ENCODE measurements at regions not wholly inside any gene's neighbourhood (a gene's known extent, or its start where the extent isn't known, plus 50 kb on each side); places are given as distances from the start of the nearest gene placed in this dataset.
"Not testable (repeated sequence)": the region's sequence is repeated elsewhere in the genome, so short reads cannot be mapped to it uniquely, and the experiment has no call there.

GRCh38 chr13:62371737-62372136 lies 956.1 kb upstream of the PCDH20 start:
- DNase-seq (ENCODE audit: low read depth, low spot score) = no peak
- H3K36me3 ChIP-seq (ENCODE audit: control insufficient read depth, insufficient read depth, low read length) = no peaks in the 10 kb centered on the region
- no peak overlapping the region for H3K4me3 ChIP-seq (ENCODE audit: low read length)
- no peak overlapping the region for H3K27ac ChIP-seq (ENCODE audit: low read length)
- no peaks in the 10 kb centered on the region for H3K4me1 ChIP-seq (ENCODE audit: control insufficient read depth, insufficient read depth, low read length)
- no peaks in the 10 kb centered on the region for H3K27me3 ChIP-seq (ENCODE audit: control insufficient read depth, insufficient read depth, low read length)
- no peaks in the 10 kb centered on the region for H3K9me3 ChIP-seq (ENCODE audit: control insufficient read depth, insufficient read depth, low read length)
- no CpG with 5 or more reads among the region's 2 CpGs for WGBS (ENCODE audit: insufficient coverage, insufficient read length)

- not testable (repeated sequence) for H3K9me3 ChIP-seq (ENCODE audit: control insufficient read depth, insufficient read depth, low read length); H3K27me3 ChIP-seq (ENCODE audit: control insufficient read depth, insufficient read depth, low read length); H3K27ac ChIP-seq (ENCODE audit: low read length); H3K4me1 ChIP-seq (ENCODE audit: control insufficient read depth, insufficient read depth, low read length); H3K36me3 ChIP-seq (ENCODE audit: control insufficient read depth, insufficient read depth, low read length); DNase-seq (ENCODE audit: low read depth, low spot score); H3K4me3 ChIP-seq (ENCODE audit: low read length)
- WGBS (ENCODE audit: insufficient coverage, insufficient read length) = no CpG with 5 or more reads among the region's 3 CpGs
Observed at GRCh38 chr13:62367971-62368370, 952.3 kb upstream of the PCDH20 start.

- DNase-seq (ENCODE audit: low read depth, low spot score) = no peak
- Histone ChIP-seq H3K9me3 (ENCODE audit: control insufficient read depth, insufficient read depth, low read length) (no peaks in the 10 kb centered on the region), H3K27me3 (ENCODE audit: control insufficient read depth, insufficient read depth, low read length) (no peaks in the 10 kb centered on the region), H3K4me1 (ENCODE audit: control insufficient read depth, insufficient read depth, low read length) (no peaks in the 10 kb centered on the region), H3K36me3 (ENCODE audit: control insufficient read depth, insufficient read depth, low read length) (no peaks in the 10 kb centered on the region), H3K27ac (ENCODE audit: low read length) (no peak overlapping the region), H3K4me3 (ENCODE audit: low read length) (no peak overlapping the region)
Observed at GRCh38 chr13:62360609-62361008, 945.0 kb upstream of the PCDH20 start.

- Histone ChIP-seq H3K4me1 (ENCODE audit: control insufficient read depth, insufficient read depth, low read length) (no peaks in the 10 kb centered on the region), H3K4me3 (ENCODE audit: low read length) (no peak overlapping the region), H3K27me3 (ENCODE audit: control insufficient read depth, insufficient read depth, low read length) (no peaks in the 10 kb centered on the region), H3K9me3 (ENCODE audit: control insufficient read depth, insufficient read depth, low read length) (no peaks in the 10 kb centered on the region), H3K36me3 (ENCODE audit: control insufficient read depth, insufficient read depth, low read length) (no peaks in the 10 kb centered on the region), H3K27ac (ENCODE audit: low read length) (no peak overlapping the region)
- no peak for DNase-seq (ENCODE audit: low read depth, low spot score)
Observed at GRCh38 chr13:62358646-62358932, 942.9 kb upstream of the PCDH20 start.

- Histone ChIP-seq H3K4me3 (ENCODE audit: low read length) (no peak overlapping the region), H3K36me3 (ENCODE audit: control insufficient read depth, insufficient read depth, low read length) (no peaks in the 10 kb centered on the region), H3K27ac (ENCODE audit: low read length) (no peak overlapping the region), H3K9me3 (ENCODE audit: control insufficient read depth, insufficient read depth, low read length) (no peaks in the 10 kb centered on the region), H3K27me3 (ENCODE audit: control insufficient read depth, insufficient read depth, low read length) (no peaks in the 10 kb centered on the region), H3K4me1 (ENCODE audit: control insufficient read depth, insufficient read depth, low read length) (no peaks in the 10 kb centered on the region)
- WGBS (ENCODE audit: insufficient coverage, insufficient read length) = no CpG with 5 or more reads among the region's 2 CpGs
- DNase-seq (ENCODE audit: low read depth, low spot score) = peak; percentile 70
Observed at GRCh38 chr13:62357887-62358645, 942.4 kb upstream of the PCDH20 start.

- WGBS (ENCODE audit: insufficient coverage, insufficient read length) = no CpG with 5 or more reads among the region's 1 CpG
- no peak overlapping the region for H3K27ac ChIP-seq (ENCODE audit: low read length)
- H3K36me3 ChIP-seq (ENCODE audit: control insufficient read depth, insufficient read depth, low read length) = no peaks in the 10 kb centered on the region
- DNase-seq (ENCODE audit: low read depth, low spot score) = no peak
- no peaks in the 10 kb centered on the region for H3K4me1 ChIP-seq (ENCODE audit: control insufficient read depth, insufficient read depth, low read length)
- no peaks in the 10 kb centered on the region for H3K9me3 ChIP-seq (ENCODE audit: control insufficient read depth, insufficient read depth, low read length)
- no peak overlapping the region for H3K4me3 ChIP-seq (ENCODE audit: low read length)
- no peaks in the 10 kb centered on the region for H3K27me3 ChIP-seq (ENCODE audit: control insufficient read depth, insufficient read depth, low read length)
Observed at GRCh38 chr13:62356977-62357376, 941.3 kb upstream of the PCDH20 start.

GRCh38 chr13:62337109-62337880 lies 921.6 kb upstream of the PCDH20 start:
- H3K27me3 ChIP-seq (ENCODE audit: control insufficient read depth, insufficient read depth, low read length) = no peaks in the 10 kb centered on the region
- H3K27ac ChIP-seq (ENCODE audit: low read length) = no peak overlapping the region
- DNase-seq (ENCODE audit: low read depth, low spot score) = no peak
- no peak overlapping the region for H3K4me3 ChIP-seq (ENCODE audit: low read length)
- no CpG with 5 or more reads among the region's 2 CpGs for WGBS (ENCODE audit: insufficient coverage, insufficient read length)
- no peaks in the 10 kb centered on the region for H3K4me1 ChIP-seq (ENCODE audit: control insufficient read depth, insufficient read depth, low read length)
- H3K36me3 ChIP-seq (ENCODE audit: control insufficient read depth, insufficient read depth, low read length) = no peaks in the 10 kb centered on the region
- H3K9me3 ChIP-seq (ENCODE audit: control insufficient read depth, insufficient read depth, low read length) = no peaks in the 10 kb centered on the region

- DNase-seq (ENCODE audit: low read depth, low spot score) = no peak
- no CpG with 5 or more reads among the region's 1 CpG for WGBS (ENCODE audit: insufficient coverage, insufficient read length)
- no peaks in the 10 kb centered on the region for H3K9me3 ChIP-seq (ENCODE audit: control insufficient read depth, insufficient read depth, low read length)
Observed at GRCh38 chr13:62336507-62336906, 920.9 kb upstream of the PCDH20 start.

GRCh38 chr13:62333466-62333865 lies 917.8 kb upstream of the PCDH20 start:
- no peak for DNase-seq (ENCODE audit: low read depth, low spot score)
- H3K36me3 ChIP-seq (ENCODE audit: control insufficient read depth, insufficient read depth, low read length) = no peaks in the 10 kb centered on the region
- no peaks in the 10 kb centered on the region for H3K27me3 ChIP-seq (ENCODE audit: control insufficient read depth, insufficient read depth, low read length)
- no peak overlapping the region for H3K4me3 ChIP-seq (ENCODE audit: low read length)
- H3K9me3 ChIP-seq (ENCODE audit: control insufficient read depth, insufficient read depth, low read length) = no peaks in the 10 kb centered on the region
- no CpG with 5 or more reads among the region's 15 CpGs for WGBS (ENCODE audit: insufficient coverage, insufficient read length)
- no peaks in the 10 kb centered on the region for H3K4me1 ChIP-seq (ENCODE audit: control insufficient read depth, insufficient read depth, low read length)
- H3K27ac ChIP-seq (ENCODE audit: low read length) = no peak overlapping the region

More at GRCh38 chr13:62336507-62336906, 920.9 kb upstream of the PCDH20 start:
- Histone ChIP-seq H3K4me1 (ENCODE audit: control insufficient read depth, insufficient read depth, low read length) (no peaks in the 10 kb centered on the region), H3K4me3 (ENCODE audit: low read length) (no peak overlapping the region), H3K36me3 (ENCODE audit: control insufficient read depth, insufficient read depth, low read length) (no peaks in the 10 kb centered on the region), H3K27me3 (ENCODE audit: control insufficient read depth, insufficient read depth, low read length) (no peaks in the 10 kb centered on the region), H3K27ac (ENCODE audit: low read length) (no peak overlapping the region)

GRCh38 chr13:62331384-62331783 lies 915.7 kb upstream of the PCDH20 start:
- no peak for DNase-seq (ENCODE audit: low read depth, low spot score)
- no peaks in the 10 kb centered on the region for H3K36me3 ChIP-seq (ENCODE audit: control insufficient read depth, insufficient read depth, low read length)
- H3K9me3 ChIP-seq (ENCODE audit: control insufficient read depth, insufficient read depth, low read length) = no peaks in the 10 kb centered on the region
- no CpG with 5 or more reads among the region's 2 CpGs for WGBS (ENCODE audit: insufficient coverage, insufficient read length)
- H3K4me1 ChIP-seq (ENCODE audit: control insufficient read depth, insufficient read depth, low read length) = no peaks in the 10 kb centered on the region
- H3K27ac ChIP-seq (ENCODE audit: low read length) = no peak overlapping the region
- H3K27me3 ChIP-seq (ENCODE audit: control insufficient read depth, insufficient read depth, low read length) = no peaks in the 10 kb centered on the region
- no peak overlapping the region for H3K4me3 ChIP-seq (ENCODE audit: low read length)

- no peak for DNase-seq (ENCODE audit: low read depth, low spot score)
- H3K27me3 ChIP-seq (ENCODE audit: control insufficient read depth, insufficient read depth, low read length) = no peaks in the 10 kb centered on the region
- no peak overlapping the region for H3K4me3 ChIP-seq (ENCODE audit: low read length)
- no peak overlapping the region for H3K27ac ChIP-seq (ENCODE audit: low read length)
- H3K4me1 ChIP-seq (ENCODE audit: control insufficient read depth, insufficient read depth, low read length) = no peaks in the 10 kb centered on the region
- no peaks in the 10 kb centered on the region for H3K36me3 ChIP-seq (ENCODE audit: control insufficient read depth, insufficient read depth, low read length)
- no peaks in the 10 kb centered on the region for H3K9me3 ChIP-seq (ENCODE audit: control insufficient read depth, insufficient read depth, low read length)
- no CpG with 5 or more reads among the region's 3 CpGs for WGBS (ENCODE audit: insufficient coverage, insufficient read length)
Observed at GRCh38 chr13:62327367-62327766, 911.7 kb upstream of the PCDH20 start.

Data from iPS DF 6.9 (cell line).